Dermis microvascular lymphatic vessel endothelial cell (primary cell): ENCODE measurements at regions not wholly inside any gene's neighbourhood (a gene's known extent, or its start where the extent isn't known, plus 50 kb on each side); places are given as distances from the start of the nearest gene placed in this dataset.
"Not testable (repeated sequence)": the region's sequence is repeated elsewhere in the genome, so short reads cannot be mapped to it uniquely, and the experiment has no call there.

Experiments used
- DNase-seq, 2 donors: peaks; one replicate each; pipeline versions ENCODE4 v3.0.0 to v3.0.0-alpha.2; 2010; ENCODE audit warnings: low read depth in 2 of 2

DNA sequence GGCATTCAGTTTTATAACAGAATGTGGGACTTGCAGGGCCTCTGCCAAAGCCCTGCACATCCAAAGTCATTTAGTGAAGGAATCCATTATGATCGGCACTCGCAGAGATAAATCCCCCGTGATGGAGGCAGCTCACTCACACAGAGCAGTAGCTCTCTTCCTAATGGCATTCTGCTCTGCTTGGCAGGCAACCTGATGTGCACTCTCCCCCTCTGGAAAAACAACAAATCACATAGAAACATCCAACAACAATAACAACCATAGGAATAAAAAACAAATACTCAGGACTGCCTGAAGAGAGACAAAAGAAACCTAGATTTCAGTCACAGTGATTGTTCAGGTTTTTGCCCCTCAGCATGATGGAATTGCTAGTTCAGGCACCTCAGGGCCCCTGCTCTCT lies 59.7 kb downstream of the NAA11 start:
- no peak for DNase-seq

DNA sequence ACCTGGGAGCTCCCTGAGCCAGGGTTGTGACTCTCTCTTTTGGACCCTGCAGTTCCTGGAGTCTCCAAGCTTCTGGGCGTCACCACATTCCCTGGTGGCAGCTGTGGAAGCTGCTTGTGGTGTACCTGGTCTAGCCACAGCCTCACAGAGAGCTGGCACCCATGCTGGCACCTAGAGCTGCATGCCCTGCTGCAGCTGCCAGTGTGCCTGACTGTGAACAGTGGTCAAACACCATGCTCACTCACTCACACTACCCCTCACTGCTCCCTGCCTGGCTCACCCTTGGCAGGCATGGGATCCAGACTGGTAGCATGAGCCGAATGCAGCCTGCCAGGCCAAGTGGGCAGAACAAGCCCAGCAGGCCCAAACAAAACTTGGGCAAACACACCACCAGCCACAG lies 66.6 kb downstream of the NAA11 start:
- DNase-seq = no peak

DNA sequence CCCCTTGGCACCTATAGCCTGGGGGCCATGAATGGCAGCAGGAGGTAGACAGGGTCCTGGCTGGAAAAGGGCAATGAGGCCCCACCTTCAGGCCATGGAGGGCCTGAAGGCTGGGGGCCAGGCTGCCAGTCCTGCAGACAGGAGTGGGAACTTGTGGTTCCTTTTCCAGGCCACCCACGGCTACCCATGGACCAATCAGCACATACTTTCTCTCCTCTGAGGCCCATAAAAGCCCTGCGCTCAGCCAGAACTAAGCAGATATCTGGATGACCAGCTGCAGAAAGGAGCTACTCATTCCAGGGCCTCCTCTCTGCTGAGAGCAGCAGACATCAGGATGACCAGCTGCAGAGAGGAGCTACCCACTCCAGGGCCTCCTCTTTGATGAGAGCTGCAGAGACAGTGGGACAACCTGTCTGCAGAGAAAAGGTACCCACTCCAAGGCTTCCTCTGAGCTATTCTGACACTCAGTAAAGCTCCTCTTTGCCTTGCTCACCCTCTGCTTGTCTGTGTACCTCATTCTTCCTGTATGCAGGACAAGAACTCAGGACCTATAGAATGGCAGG lies 67.2 kb downstream of the NAA11 start:
- no peak for DNase-seq

DNA sequence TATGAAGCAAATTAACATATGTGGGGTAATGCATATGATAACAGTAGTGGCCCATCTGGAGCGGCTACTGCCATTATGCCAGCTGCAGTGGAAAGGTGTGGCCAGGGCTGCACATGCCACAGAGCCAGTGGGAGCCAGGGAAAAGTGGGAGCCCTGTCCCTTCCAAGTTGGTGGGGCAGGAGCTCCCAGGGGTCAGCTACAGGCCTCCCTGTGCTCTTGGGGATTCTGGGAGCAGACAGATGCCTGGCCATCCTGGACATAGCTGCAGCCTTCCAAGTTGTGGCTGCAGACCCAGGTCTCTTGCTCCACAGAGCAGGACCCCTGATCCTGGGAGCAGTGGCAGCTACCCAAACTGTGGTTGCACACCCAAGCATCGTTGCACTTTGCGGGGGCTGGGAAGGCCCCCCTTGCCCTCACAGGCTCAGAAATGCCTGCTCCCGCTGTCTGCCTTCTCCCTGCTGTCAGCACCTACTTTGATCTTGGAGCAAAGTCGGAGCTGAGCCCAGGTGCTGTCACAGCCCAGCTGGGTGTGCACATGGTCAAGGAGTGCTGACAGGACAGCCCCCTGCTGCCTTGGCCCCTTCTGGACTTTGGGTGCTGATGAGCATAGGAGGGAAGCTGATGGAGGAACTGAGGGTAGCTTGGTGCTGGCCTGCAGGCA lies 67.8 kb downstream of the NAA11 start:
- no peak for DNase-seq

DNA sequence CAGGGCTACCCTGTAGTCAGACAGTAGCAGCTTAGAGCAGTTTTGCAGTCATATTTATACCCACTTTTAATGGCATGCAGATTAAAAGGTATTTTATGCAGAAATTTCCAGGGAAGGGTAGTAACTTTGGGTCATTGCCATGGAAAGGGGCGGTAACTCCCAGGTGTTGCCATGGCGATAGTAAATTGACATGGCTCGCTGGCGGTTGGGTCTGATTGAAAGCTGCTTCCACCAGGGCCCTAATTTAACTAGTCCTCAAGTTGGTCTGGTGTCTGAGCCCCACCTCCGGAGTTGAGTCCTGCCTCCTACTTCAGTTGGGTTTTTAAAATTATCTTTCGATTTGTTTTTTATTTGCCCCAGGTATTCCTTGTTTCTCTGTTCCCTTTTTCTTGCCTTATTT lies 70.1 kb downstream of the NAA11 start:
- no peak for DNase-seq

DNA sequence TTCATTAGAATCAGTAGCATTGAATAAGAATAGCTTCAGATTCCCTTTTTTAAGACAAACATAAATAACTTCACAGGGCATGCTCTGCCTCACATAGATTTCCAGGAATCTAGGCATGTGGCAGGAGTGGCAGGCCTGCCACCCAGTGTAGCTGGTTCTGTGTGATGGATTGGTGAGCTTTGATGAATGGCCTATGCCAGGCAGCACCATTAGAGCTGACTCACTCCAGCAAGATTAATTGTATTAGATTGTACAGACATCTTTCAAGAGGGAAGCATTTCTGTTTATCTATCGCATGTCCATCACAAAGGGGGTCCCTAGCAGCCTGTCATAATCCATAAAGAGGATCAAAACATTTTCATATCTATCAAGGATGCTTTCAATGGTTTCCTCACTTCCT lies 71.9 kb downstream of the NAA11 start:
- DNase-seq = no peak

DNA sequence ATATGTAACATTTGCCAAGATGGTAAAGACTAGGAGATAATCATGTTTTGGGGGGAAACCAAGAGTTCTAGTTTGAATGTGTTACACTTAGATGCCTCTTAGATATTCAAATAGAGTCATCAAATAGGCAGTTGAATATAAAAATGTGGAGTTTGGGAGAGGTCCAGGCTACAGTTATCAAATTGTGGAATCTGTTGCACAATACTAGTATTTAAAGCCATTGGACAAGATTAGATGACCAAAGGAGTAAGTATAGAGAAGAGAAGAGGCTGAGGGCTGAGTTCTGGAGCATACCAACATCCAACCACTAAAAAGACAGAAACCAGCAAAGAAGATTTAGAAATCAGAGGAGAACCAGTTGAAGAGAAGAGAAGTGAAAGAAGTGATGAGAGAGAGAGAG lies 72.7 kb downstream of the NAA11 start:
- DNase-seq = no peak

DNA sequence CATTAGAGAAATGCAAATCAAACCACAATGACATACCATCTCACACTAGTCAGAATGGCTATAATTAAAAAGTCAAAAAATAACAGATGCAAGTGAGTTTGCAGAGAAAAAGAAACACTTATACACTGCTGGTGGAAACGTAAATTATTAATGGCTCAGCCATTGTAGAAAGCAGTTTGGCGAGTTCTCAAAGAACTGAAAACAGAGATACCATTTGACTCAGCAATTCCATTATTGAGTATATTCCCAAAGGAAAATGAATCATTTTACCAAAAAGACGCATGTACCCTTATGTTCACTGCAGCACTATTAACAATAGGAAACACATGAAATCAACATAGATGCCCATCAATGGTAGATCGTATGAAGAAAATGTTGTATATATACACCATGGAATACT lies 75.0 kb downstream of the NAA11 start:
- DNase-seq = no peak

DNA sequence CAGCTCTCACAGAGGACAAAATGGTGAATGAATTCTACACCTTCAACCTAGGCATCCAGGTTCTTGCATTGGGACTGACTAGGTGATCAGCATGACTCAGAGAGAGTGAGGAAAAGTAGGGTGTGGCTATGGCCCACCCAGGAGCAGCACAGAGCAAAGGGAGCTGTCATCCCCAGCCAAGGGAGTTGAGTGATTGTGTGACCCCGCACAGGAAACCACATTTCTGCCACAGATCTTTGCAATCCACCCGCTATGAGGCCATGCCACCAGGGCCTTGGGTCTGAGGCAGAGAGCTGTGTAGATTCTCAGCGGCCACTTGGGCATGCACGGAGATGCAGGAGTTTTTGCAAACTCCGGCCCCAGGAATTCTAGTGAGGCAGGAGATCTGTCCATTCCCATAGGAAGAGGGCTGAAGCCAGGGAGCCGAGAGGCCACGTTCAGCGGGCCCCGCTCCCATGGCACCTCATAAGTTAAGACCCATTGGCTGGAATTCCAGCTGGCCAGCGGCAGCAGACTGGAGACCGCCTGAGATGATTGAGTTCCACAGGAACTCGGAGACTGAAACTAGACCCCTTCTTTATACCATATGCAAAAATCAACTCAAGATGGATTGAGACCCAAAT lies 75.9 kb downstream of the NAA11 start:
- no peak for DNase-seq

DNA sequence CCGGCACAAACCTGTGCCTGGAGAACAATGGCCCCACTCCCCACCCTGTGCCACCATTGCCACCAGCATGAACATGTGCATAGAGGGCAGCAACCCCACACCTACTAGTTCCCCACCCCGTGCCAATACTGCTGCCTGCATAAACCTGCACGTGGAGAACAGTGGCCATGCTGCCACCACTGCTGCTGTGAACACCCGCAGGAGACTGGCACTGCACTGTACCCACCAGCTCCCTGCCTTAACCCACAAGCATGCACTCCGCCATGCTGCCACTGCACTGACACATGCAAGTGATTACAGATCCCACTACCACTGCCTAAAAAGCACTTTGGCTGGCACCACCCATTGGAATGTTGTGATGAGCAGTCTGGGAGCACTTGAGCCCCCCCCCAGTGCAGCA lies 77.3 kb downstream of the NAA11 start:
- no peak for DNase-seq

DNA sequence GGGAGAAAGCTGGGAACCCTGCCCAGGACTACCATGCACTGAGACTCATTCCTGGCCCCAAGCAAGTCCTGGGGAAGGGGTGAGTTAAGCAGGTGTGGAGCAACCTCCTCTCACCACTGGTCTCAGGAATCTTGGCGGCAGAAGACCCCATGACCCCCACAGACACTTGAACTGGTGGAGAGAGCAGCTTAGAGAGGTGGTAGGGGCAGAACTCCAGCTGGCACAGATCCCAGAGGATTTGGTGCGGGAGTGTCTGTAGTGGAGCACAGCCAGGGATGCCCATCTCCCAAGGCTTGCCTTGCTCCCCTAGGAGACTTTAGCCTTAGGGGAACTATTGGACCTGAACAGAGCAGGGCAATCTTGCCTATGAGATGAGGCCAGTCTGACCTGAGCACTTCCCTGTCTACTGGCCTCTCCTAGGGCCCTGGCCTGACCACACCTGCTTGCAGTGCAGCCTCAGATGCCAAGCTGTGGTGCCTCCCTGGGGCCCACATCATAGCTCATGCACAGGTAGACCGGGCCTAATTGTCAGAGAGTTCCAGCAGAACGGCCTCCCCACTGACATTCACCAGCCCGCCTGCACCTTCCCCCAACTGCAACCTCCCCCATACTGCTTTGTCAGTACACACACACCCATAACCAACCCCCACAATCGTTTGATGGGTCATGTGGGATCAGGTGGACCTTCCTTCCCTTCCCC lies 78.0 kb downstream of the NAA11 start:
- DNase-seq = no peak

DNA sequence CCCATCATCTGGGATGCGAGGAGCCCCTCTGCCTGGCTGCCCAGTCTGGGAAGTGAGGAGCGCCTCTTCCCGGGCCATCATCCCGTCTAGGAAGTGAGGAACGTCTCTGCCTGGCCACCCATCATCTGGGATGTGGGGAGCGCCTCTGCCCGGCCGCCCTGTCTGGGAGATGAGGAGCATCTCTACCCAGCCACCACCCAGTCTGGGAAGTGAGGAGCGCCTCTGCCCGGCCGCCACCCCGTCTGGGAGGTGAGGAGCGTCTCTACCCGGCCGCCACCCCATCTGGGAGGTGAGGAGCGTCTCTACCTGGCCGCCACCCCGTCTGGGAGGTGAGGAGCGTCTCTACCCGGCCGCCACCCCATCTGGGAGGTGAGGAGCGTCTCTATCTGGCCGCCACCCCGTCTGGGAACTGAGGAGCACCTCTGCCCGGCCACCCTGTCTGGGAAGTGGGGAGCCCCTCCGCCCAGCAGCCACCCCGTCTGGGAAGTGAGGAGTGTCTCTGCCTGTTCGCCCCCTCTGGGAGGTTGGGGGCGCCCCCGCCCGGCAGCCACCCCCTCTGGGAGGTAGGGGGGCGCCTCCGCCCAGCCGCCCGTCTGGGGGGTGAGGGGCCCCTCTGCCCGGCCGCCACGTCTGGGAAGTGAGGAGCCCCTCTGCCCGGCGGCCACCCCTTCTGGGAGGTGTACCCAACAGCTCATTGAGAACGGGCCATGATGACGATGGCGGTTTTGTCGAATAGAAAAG lies 80.5 kb downstream of the NAA11 start:
- DNase-seq = not testable (repeated sequence)

DNA sequence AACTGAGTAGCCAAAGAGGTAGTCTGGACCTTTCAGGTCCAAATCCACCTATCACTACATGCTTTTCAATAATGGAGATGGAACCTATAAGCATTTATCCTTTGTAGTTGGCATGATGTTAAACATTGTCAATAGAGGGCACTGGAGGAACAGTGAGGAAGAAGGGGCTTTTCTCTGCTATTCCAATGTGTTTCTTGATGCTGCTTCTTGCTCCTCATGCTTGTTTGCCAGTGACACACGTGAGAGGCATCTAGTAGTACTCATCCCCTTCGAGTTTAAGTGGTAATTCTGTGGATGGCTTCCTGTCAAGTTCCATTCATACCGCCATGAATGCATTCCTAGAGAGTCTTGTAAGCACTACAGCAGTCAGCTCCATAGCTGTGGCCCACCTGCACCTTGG lies 84.0 kb downstream of the NAA11 start:
- peak in 1 of 2 donors; percentile 7 for DNase-seq

DNA sequence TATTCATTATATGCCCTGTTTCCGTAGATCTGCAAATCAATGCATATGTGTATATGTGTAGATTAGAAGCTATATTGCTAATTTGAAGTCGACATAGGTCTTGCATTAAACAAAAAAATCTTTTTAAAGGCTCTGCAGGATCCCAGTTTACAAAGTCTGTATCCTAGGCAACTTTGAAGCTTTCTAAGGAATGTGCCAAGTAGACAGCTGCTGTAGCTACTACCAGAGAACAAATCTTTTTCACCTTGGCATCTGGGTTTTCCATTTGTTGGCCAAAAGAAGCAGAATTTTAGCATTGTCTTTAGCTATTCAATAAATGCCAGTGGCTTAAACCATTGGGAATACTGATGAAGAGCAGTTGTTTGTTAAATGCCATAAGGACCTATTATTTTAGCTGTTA lies 88.0 kb downstream of the NAA11 start:
- DNase-seq = no peak

DNA sequence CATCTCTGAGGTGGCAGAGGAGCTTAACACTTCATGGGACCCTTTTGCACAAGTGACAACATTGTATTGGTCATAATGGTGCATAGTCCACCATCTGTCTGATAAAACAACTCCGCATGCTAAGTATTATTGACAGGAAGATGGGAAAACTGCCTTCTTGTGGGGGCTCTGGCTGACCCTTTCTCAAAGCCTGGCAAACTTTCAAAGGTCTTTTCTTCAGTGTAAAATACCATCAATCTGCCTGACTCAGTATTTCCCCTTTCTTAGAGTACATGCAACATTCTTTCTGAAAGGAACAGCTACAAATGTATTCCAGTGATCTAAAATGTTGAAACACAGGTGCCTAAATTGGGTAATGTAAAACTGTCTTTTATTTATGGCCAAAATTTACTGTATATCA lies 89.1 kb downstream of the NAA11 start:
- DNase-seq = no peak

DNA sequence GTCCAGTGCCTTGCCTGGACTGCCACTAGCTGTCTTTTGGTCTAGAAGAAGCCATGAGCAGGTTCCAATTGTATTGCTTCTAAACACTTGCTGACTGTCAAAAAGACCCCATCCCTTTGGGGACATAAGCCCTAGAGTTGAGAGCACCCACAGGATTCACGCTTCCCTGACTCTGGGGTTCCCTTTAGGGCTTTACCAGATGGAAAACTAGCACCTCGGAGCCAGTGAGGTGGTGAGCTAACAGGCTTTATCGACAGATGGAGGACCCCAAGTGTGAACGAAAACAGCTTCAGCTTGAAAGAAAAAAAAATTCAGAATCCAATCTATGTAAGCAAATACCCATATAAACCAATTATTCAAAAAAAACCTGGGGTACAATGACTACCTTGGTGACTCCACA lies 90.8 kb downstream of the NAA11 start:
- DNase-seq = no peak

DNA sequence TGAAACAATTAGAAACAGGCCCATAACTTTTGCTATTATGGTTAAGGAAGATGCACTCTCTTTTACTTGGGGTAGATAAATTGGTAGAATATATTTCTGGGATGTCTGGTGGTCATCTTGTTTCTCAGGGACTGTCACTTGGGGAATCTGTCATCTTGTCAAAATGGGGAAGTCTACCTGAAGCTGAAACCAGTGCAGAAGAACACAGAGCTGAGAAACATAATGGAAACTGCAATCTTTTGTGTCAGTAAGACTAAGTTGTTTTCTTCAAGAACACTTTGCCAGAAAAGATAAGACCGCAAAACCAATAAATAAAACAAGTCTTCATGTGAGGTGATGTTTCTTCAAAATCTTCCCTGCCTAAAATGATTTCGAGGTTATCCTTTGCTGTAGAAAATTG lies 92.0 kb downstream of the NAA11 start:
- no peak for DNase-seq

DNA sequence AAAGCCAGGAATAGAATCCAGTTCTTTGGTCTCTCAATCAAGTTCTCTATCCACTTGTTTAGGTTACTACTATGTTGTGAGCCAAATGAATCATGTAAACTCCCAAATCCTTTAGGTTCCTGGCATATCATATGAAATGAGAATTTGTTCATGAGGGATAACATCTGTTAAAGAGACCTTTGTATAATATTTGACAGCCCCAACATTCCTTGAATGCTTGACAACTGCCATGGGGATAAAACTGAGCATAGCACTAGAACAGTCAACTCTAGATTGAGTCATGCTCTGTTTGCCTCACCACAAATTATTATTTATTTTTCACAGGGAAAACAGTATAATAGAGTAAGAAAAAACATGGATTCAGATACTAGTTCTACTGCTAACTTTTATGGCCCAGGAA lies 93.3 kb downstream of the NAA11 start:
- no peak for DNase-seq

DNA sequence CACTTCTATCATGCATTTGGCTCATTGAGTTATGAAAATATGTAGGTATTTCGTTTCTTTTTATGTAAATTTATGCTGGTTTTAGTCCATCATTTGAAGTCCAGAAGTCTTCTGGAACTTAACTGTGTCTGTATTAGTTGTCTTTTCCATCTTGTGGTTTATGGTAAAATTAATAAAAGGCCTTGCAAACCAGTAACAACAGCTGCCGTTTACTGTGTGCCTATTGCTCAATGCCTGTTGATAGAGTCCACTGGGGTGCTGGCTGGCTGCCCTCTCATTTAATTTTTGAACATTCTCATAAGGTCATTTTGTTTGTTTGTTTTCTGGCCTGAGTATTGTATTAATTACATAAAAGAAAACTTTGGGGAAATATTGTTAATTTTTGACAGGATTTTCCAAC lies 98.0 kb downstream of the NAA11 start:
- no peak for DNase-seq

DNA sequence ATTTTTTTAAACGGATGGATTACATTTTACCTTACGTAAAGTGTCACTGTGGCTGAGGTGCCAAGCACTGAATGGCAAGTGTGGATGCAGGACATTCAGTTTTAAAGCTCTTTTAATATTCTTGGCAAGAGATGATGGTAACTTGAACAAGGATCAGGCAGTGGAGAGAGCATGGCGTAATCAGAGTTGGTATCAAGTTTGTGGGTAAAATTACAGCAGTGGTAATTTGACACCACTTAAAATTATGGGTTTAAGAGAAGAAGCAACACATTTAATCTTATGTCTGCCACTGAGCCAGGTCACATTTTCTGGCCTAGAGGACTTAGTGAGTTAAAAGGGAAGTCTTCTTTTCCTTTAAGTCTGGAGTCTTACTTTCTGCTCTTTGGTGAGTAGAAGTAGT lies 100.5 kb downstream of the NAA11 start:
- DNase-seq = no peak

DNA sequence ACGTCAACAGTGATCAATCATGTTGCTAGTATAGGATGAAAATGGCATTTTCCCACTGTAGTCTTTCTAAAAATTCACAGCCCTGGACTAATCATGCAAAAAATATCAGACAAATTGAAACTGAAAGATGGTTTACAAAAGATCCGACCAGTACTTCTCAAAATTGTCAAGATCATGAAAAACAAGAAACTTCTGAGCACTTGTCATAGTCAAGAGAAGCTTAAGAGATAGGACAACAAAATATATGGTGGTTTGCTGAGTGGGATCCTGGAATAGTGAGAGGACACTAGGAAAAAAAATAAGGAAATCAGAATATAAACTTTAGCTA lies 101.1 kb downstream of the NAA11 start:
- no peak for DNase-seq
